ENCODE measurements at regions not wholly inside any gene's neighbourhood (a gene's known extent, or its start where the extent isn't known, plus 50 kb on each side); places are given as distances from the start of the nearest gene placed in this dataset.
"Not testable (repeated sequence)": the region's sequence is repeated elsewhere in the genome, so short reads cannot be mapped to it uniquely, and the experiment has no call there.

- Histone ChIP-seq H3K36me3 (no peaks in the 10 kb centered on the region), H3K9me3 (no peaks in the 10 kb centered on the region), H3K4me1 (peaks cover 0 to 41% (median 15%) of the 10 kb centered on the region in 4 donors), H3K27ac (no peak overlapping the region), H3K4me3 (no peak overlapping the region), H3K27me3 (no peaks in the 10 kb centered on the region)
- intact Hi-C loops (cut with DNase I): no loop called here
- TF ChIP-seq CTCF (IDR thresholded peaks at IDR 0.05) (no peak), POLR2A (IDR thresholded peaks at IDR 0.05) (no peak)
- ATAC-seq (peak in 1 of 4 donors; percentile 55), DNase-seq (no peak)
- WGBS (ENCODE audit: insufficient coverage, low coverage, low lambda C conversion rate, missing lambda C conversion rate): 49% methylated on average over 5 of the region's 5 CpGs
Measured at GRCh38 chr3:30477149-30477921, 129.1 kb upstream of the TGFBR2 start.

- H3K9me3 ChIP-seq; intact Hi-C loops (cut with DNase I); H3K27me3 ChIP-seq; H3K36me3 ChIP-seq; H3K4me3 ChIP-seq: not testable (repeated sequence)
- WGBS (ENCODE audit: insufficient coverage, low coverage, low lambda C conversion rate, missing lambda C conversion rate): 8% methylated on average over 2 of the region's 2 CpGs
- DNase-seq (peak in 1 of 3 donors; percentile 62), ATAC-seq (peak; percentile 51 to 68 (median 57))
- Histone ChIP-seq H3K4me1 (peaks cover 0 to 41% (median 15%) of the 10 kb centered on the region in 4 donors), H3K27ac (peak overlapping the region; percentile 18 to 75 (median 35))
Measured at GRCh38 chr3:30479737-30480136, 126.7 kb upstream of the TGFBR2 start.

GRCh38 chr3:30480156-30480555 is 126.2 kb upstream of the TGFBR2 start:
- intact Hi-C loops (cut with DNase I); H3K36me3 ChIP-seq; ATAC-seq; H3K4me3 ChIP-seq; H3K27me3 ChIP-seq; DNase-seq; H3K27ac ChIP-seq; H3K9me3 ChIP-seq: not testable (repeated sequence)
- H3K4me1 ChIP-seq: peaks cover 0 to 40% (median 15%) of the 10 kb centered on the region in 4 donors
- WGBS (ENCODE audit: insufficient coverage, low coverage, low lambda C conversion rate, missing lambda C conversion rate): no CpG with 5 or more reads among the region's 1 CpG

GRCh38 chr3:30480587-30480986 is 125.8 kb upstream of the TGFBR2 start:
- H3K4me1 ChIP-seq: peaks cover 0 to 35% (median 15%) of the 10 kb centered on the region in 4 donors
- DNase-seq (no peak), ATAC-seq (no peak)
- H3K27ac ChIP-seq: no peak overlapping the region
- intact Hi-C loops (cut with DNase I): no loop called here
- H3K36me3 ChIP-seq: no peaks in the 10 kb centered on the region
- H3K27me3 ChIP-seq: no peaks in the 10 kb centered on the region
- no peaks in the 10 kb centered on the region for H3K9me3 ChIP-seq
- TF ChIP-seq CTCF (IDR thresholded peaks at IDR 0.05): no peak
- TF ChIP-seq POLR2A (IDR thresholded peaks at IDR 0.05): no peak
- no peak overlapping the region for H3K4me3 ChIP-seq

- no peak overlapping the region for H3K27ac ChIP-seq
- WGBS (ENCODE audit: insufficient coverage, low coverage, low lambda C conversion rate, missing lambda C conversion rate): 67% methylated on average over 1 of the region's 1 CpG
- intact Hi-C loops (cut with DNase I): no loop called here
Measured at GRCh38 chr3:30481241-30481640, 125.2 kb upstream of the TGFBR2 start.

GRCh38 chr3:30484229-30484628 is 122.2 kb upstream of the TGFBR2 start:
- H3K36me3 ChIP-seq; H3K9me3 ChIP-seq; H3K27ac ChIP-seq; DNase-seq; H3K4me3 ChIP-seq; H3K27me3 ChIP-seq; intact Hi-C loops (cut with DNase I); ATAC-seq: not testable (repeated sequence)
- H3K4me1 ChIP-seq: peaks cover 0 to 15% (median 9%) of the 10 kb centered on the region in 4 donors
- 93% methylated on average over 3 of the region's 3 CpGs for WGBS (ENCODE audit: insufficient coverage, low coverage, low lambda C conversion rate, missing lambda C conversion rate)

More at GRCh38 chr3:30481241-30481640, 125.2 kb upstream of the TGFBR2 start:
- Histone ChIP-seq H3K27me3 (no peaks in the 10 kb centered on the region), H3K4me1 (peaks cover 0 to 29% (median 15%) of the 10 kb centered on the region in 4 donors), H3K36me3 (no peaks in the 10 kb centered on the region), H3K9me3 (no peaks in the 10 kb centered on the region), H3K4me3 (no peak overlapping the region)
- no peak for DNase-seq
- no peak for ATAC-seq
- no peak for TF ChIP-seq CTCF (IDR thresholded peaks at IDR 0.05)
- TF ChIP-seq POLR2A (IDR thresholded peaks at IDR 0.05): no peak
